ENCODE measurements at regions not wholly inside any gene's neighbourhood (a gene's known extent, or its start where the extent isn't known, plus 50 kb on each side); places are given as distances from the start of the nearest gene placed in this dataset.
A peak's percentile ranks its signal among the peaks of the same experiment; 100 is the strongest.

GRCh38 chr15:39392469-39393047, 188.3 kb upstream of the THBS1 start:
- intact Hi-C loops (cut with DNase I; ENCODE audit: low total_unique reads) = no loop called here
- Histone ChIP-seq H3K36me3 (no peaks in the 10 kb centered on the region), H3K9me3 (no peaks in the 10 kb centered on the region), H3K4me3 (no peak overlapping the region), H3K27ac (no peak overlapping the region), H3K27me3 (replicated peaks in 1 of 7) (peaks cover 0 to 8% (median 0%) of the 10 kb centered on the region in 7 donors), H3K4me1 (peaks cover 0 to 16% (median 0%) of the 10 kb centered on the region in 6 donors)
- DNase-seq = no peak
- TF ChIP-seq POLR2A (IDR thresholded peaks at IDR 0.05) (no peak), POLR2AphosphoS5 (IDR thresholded peaks at IDR 0.05) (no peak)
- TF ChIP-seq, protein P1, sequence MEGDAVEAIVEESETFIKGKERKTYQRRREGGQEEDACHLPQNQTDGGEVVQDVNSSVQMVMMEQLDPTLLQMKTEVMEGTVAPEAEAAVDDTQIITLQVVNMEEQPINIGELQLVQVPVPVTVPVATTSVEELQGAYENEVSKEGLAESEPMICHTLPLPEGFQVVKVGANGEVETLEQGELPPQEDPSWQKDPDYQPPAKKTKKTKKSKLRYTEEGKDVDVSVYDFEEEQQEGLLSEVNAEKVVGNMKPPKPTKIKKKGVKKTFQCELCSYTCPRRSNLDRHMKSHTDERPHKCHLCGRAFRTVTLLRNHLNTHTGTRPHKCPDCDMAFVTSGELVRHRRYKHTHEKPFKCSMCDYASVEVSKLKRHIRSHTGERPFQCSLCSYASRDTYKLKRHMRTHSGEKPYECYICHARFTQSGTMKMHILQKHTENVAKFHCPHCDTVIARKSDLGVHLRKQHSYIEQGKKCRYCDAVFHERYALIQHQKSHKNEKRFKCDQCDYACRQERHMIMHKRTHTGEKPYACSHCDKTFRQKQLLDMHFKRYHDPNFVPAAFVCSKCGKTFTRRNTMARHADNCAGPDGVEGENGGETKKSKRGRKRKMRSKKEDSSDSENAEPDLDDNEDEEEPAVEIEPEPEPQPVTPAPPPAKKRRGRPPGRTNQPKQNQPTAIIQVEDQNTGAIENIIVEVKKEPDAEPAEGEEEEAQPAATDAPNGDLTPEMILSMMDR (IDR thresholded peaks at IDR 0.05 in 8 of 11, conservative IDR thresholded peaks at IDR 0.05 in 3 of 11) = no peak
- 62 to 81% (median 65%) methylated on average over 4 of the region's 4 CpGs for WGBS, 5 donors

DNA sequence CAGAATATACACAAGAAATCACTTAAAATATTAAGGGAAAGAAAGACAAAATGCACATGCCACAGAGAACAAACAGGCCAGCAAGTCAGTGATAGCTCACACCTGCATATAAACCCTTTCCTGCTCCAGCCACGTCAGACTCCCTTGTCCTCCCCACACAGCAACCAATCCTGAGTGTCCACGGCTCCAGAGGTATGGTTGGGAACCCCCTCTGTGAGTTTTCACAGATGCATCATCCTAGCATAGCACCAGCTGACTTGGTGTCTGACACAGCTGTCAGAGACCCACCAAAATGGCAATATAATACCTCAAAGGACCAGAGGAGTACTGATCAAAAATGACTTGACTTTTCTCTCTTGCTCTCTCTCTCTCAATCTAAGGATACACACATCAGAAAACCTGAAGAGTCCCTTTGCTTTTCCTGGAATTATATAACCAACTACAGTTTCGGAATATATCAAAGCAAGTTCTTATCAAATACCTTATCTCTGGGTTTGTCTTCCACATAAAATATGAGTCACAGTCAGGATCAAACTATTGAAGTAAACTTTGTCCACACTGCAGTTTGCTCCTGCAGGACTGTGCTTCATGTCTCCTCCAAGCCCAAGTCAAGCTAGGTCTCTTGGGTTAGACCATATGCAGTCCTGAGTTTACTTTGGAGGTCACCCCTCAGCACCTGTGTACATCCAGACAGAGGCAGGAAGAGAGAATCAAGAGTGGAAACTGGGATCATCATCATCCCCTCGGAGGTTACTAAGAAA, 187.1 kb upstream of the THBS1 start:
- H3K36me3 ChIP-seq = no peaks in the 10 kb centered on the region
- peaks cover 0 to 5% (median 0%) of the 10 kb centered on the region in 6 donors for H3K4me1 ChIP-seq
- H3K27me3 ChIP-seq (replicated peaks in 1 of 7) = peaks cover 0 to 8% (median 0%) of the 10 kb centered on the region in 7 donors
- TF ChIP-seq, protein P1 (IDR thresholded peaks at IDR 0.05 in 8 of 11, conservative IDR thresholded peaks at IDR 0.05 in 3 of 11) = no peak
- TF ChIP-seq POLR2A (IDR thresholded peaks at IDR 0.05) (no peak), POLR2AphosphoS5 (IDR thresholded peaks at IDR 0.05) (no peak)
- DNase-seq = no peak
- H3K9me3 ChIP-seq = no peaks in the 10 kb centered on the region
- H3K27ac ChIP-seq = no peak overlapping the region
- no peak overlapping the region for H3K4me3 ChIP-seq
- intact Hi-C loops (cut with DNase I; ENCODE audit: low total_unique reads) = no loop called here
- WGBS, 5 donors = 58 to 82% (median 72%) methylated on average over 4 of the region's 4 CpGs

- no peak for DNase-seq
- Histone ChIP-seq H3K27me3 (replicated peaks in 1 of 7) (peaks cover 0 to 8% (median 0%) of the 10 kb centered on the region in 7 donors), H3K4me1 (no peaks in the 10 kb centered on the region), H3K36me3 (no peaks in the 10 kb centered on the region), H3K9me3 (no peaks in the 10 kb centered on the region), H3K4me3 (no peak overlapping the region), H3K27ac (no peak overlapping the region)
- TF ChIP-seq POLR2A (IDR thresholded peaks at IDR 0.05) = no peak
- TF ChIP-seq, protein P1 (IDR thresholded peaks at IDR 0.05 in 8 of 11, conservative IDR thresholded peaks at IDR 0.05 in 3 of 11) = no peak
- no peak for TF ChIP-seq POLR2AphosphoS5 (IDR thresholded peaks at IDR 0.05)
- intact Hi-C loops (cut with DNase I; ENCODE audit: low total_unique reads) = no loop called here
Observed at GRCh38 chr15:39394496-39394895, 186.4 kb upstream of the THBS1 start.

- 55 to 81% (median 78%) methylated on average over 8 of the region's 8 CpGs for WGBS, 5 donors
- H3K36me3 ChIP-seq = no peaks in the 10 kb centered on the region
- no peaks in the 10 kb centered on the region for H3K4me1 ChIP-seq
- H3K4me3 ChIP-seq = no peak overlapping the region
- DNase-seq = no peak
- H3K9me3 ChIP-seq = no peaks in the 10 kb centered on the region
- no peak overlapping the region for H3K27ac ChIP-seq
- peaks cover 0 to 8% (median 0%) of the 10 kb centered on the region in 7 donors for H3K27me3 ChIP-seq (replicated peaks in 1 of 7)
- intact Hi-C loops (cut with DNase I; ENCODE audit: low total_unique reads) = no loop called here
- no peak for TF ChIP-seq POLR2A (IDR thresholded peaks at IDR 0.05)
- peak in 1 of 3 donors; percentile 73 for TF ChIP-seq POLR2AphosphoS5 (IDR thresholded peaks at IDR 0.05)
- TF ChIP-seq, protein P1 (IDR thresholded peaks at IDR 0.05 in 8 of 11, conservative IDR thresholded peaks at IDR 0.05 in 3 of 11) = no peak
Observed at GRCh38 chr15:39396979-39397615, 183.8 kb upstream of the THBS1 start.

Data from spleen (tissue), 11 donors.